SU-DHL-6 (cell line): ENCODE measurements at regions not wholly inside any gene's neighbourhood (a gene's known extent, or its start where the extent isn't known, plus 50 kb on each side); places are given as distances from the start of the nearest gene placed in this dataset.

Source experiments
- CTCF ChIP-seq: fragments of 200-600 bp; sonication (generic); IDR thresholded peaks from one replicate; pipeline ENCODE4 v1.5.1; 2017; ENCODE audit warnings: antibody characterized with exemption, mild to moderate bottlenecking, low read length, moderate library complexity; ENCODE audit not compliant: insufficient read depth, poor library complexity, severe bottlenecking
- EZH2phosphoT487 ChIP-seq: fragments of 200-600 bp; sonication (generic), shearing (Covaris generic); conservative IDR thresholded peaks from 2 replicates; pipeline ENCODE4 v1.6.1; 2018; ENCODE audit warnings: mild to moderate bottlenecking, antibody characterized with exemption, low read length, moderate library complexity, mixed read lengths

DNA sequence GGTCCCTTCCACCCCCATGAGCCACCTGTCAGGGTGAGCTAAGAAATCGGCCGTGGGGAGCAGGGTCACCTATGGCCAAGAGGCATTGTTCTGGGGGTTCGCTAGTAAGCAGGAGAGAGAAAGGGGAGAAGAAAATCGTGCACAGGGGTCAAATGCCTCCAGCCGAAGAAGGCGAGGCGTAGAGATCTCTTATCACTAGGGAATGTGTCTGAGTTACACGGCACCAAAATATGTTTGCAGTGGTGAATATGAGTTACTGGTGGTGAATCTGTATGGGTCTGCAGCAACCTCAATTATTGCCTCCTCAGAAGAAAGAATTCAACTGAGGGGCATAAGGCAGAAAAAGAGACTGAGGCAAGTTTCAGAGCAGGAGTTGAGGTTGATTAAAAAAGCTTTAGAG lies 54.2 kb upstream of the RABGAP1L start:
- TF ChIP-seq CTCF (no peak), EZH2phosphoT487 (no peak)
